Mucosa of descending colon (tissue), 3 donors: ENCODE measurements at regions not wholly inside any gene's neighbourhood (a gene's known extent, or its start where the extent isn't known, plus 50 kb on each side); places are given as distances from the start of the nearest gene placed in this dataset.

ENCODE experiments used
- ATAC-seq: fragments of 200-7000 bp; cut with Tn5 transposase; one replicate; pipeline ENCODE4 v1.9.1; 2020; ENCODE audit warnings: mild to moderate bottlenecking, moderate library complexity
- DNase-seq, 3 donors: peaks; one replicate each; pipeline ENCODE4 v3.0.0-alpha.2; 2020
- H3K36me3 ChIP-seq: fragments of 200-600 bp; one replicate; pipeline ENCODE4 v1.8.0; 2021; ENCODE audit warnings: low read depth, mild to moderate bottlenecking
- H3K4me1 ChIP-seq: fragments of 200-600 bp; one replicate; pipeline ENCODE4 v1.8.0; 2021; ENCODE audit warnings: low read depth, mild to moderate bottlenecking
- H3K4me3 ChIP-seq: fragments of 200-600 bp; one replicate; pipeline ENCODE4 v1.8.0; 2021; ENCODE audit warnings: mild to moderate bottlenecking
- H3K9me3 ChIP-seq: fragments of 200-600 bp; one replicate; pipeline ENCODE4 v1.8.0; 2021; ENCODE audit warnings: mild to moderate bottlenecking
- intact Hi-C, 2 donors: fragments of 100-400 bp; cut with DNase I in 1 of 2; cut with micrococcal nuclease in 1 of 2; formaldehyde crosslinking; loops; one replicate each; pipeline versions ENCODE4 v1.11.0 to v1.11.1; 2022; cut with DNase I, micrococcal nuclease
- TF ChIP-seq, protein P1 (sequence below): fragments of 200-600 bp; IDR thresholded peaks from one replicate; pipeline ENCODE4 v1.8.0; 2022; ENCODE audit warnings: antibody characterized with exemption, mild to moderate bottlenecking
- donor health status: DM: no; HTN: no; CAD: no; lungs with moderate emphysema.
- donor health status: DM: no; HTN: no; CAD: no.
- donor health status: DM: no; HTN: yes; CAD: no.

- no peaks in the 10 kb centered on the region for H3K36me3 ChIP-seq
- H3K4me1 ChIP-seq, result no peaks in the 10 kb centered on the region
- H3K4me3 ChIP-seq, result no peak overlapping the region
- ATAC-seq, result peak; percentile 51
- DNase-seq, result peak in 2 of 3 donors; percentile 44 to 62
- peaks cover 6% of the 10 kb centered on the region for H3K9me3 ChIP-seq
- TF ChIP-seq, protein P1, sequence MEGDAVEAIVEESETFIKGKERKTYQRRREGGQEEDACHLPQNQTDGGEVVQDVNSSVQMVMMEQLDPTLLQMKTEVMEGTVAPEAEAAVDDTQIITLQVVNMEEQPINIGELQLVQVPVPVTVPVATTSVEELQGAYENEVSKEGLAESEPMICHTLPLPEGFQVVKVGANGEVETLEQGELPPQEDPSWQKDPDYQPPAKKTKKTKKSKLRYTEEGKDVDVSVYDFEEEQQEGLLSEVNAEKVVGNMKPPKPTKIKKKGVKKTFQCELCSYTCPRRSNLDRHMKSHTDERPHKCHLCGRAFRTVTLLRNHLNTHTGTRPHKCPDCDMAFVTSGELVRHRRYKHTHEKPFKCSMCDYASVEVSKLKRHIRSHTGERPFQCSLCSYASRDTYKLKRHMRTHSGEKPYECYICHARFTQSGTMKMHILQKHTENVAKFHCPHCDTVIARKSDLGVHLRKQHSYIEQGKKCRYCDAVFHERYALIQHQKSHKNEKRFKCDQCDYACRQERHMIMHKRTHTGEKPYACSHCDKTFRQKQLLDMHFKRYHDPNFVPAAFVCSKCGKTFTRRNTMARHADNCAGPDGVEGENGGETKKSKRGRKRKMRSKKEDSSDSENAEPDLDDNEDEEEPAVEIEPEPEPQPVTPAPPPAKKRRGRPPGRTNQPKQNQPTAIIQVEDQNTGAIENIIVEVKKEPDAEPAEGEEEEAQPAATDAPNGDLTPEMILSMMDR, result no peak
- intact Hi-C loops, result no loop called here
Measured at GRCh38 chr21:43299441-43300277, 127.3 kb downstream of the SIK1 start.

DNA sequence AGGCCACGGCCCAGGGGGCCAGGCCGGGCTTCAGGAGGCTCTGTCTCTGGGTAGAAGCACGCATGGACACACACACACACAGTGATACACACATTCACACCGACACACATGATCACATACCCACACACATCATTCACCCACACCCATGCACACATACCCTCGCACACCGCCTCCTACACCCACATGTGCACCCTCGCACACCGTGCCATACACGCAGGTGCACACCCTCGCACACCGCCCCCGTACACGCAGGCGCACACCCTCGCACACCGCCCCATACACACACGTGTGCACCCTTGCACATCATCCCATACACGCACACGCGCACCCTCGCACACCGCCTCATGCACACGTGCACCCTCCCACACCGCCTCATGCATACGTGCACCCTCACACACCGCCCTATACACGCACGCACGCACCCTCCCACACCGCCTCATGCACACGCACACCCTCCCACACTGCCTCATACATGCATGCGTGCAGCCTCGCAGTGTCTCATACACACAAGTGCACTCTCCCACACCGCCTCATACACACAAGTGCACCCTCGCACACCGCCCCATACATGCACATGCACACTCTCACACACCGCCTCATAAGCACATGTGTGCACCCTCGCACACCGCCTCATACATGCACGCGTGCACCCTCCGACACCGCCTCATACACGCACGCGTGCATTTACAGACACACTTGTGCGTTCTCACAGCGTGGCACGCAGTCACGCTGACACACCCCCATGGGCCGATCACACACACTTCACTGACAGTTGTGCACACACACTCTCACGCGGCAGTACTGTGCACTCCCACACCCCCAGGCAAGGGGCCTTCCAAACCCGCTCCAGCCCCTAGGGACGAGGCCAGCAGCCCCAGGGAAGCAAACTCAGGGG, 128.1 kb downstream of the SIK1 start:
- intact Hi-C loops, result no loop called here
- ATAC-seq (no peak), DNase-seq (peak in 1 of 3 donors; percentile 33)
- Histone ChIP-seq H3K4me3 (no peak overlapping the region), H3K9me3 (peaks cover 6% of the 10 kb centered on the region), H3K4me1 (no peaks in the 10 kb centered on the region), H3K36me3 (no peaks in the 10 kb centered on the region)
- TF ChIP-seq, protein P1, result no peak

DNA sequence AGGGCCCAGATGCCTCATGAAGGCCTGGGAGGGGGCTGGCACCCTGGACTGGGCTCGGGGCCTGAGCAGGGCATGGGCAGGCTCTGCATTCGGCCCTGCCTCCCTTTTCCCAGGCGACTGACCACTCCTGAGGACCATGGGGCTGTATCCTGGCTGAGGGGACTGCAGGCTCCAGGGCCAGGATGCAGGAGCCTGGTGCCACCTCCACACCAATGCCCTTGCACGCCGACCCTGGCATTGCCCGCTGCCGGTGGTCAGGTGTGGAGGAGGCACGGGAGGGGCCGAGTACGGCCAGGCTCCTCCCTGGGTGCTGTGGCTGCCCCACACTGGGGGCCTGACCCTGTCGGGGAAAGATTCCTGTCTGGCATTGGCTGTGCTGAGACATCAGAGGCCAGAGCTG, 128.9 kb downstream of the SIK1 start:
- TF ChIP-seq, protein P1, result no peak
- no peaks in the 10 kb centered on the region for H3K36me3 ChIP-seq
- H3K4me1 ChIP-seq, result no peaks in the 10 kb centered on the region
- H3K4me3 ChIP-seq, result no peak overlapping the region
- DNase-seq (peak in 1 of 3 donors; percentile 22), ATAC-seq (no peak)
- H3K9me3 ChIP-seq, result peaks cover 6% of the 10 kb centered on the region
- intact Hi-C loops, result no loop called here

GRCh38 chr21:43297391-43297981, 128.7 kb downstream of the CRYAA start:
- peaks cover 6% of the 10 kb centered on the region for H3K9me3 ChIP-seq
- ATAC-seq, result no peak
- TF ChIP-seq, protein P1, result no peak
- DNase-seq, result peak in 1 of 3 donors; percentile 38
- no peaks in the 10 kb centered on the region for H3K36me3 ChIP-seq
- H3K4me1 ChIP-seq, result no peaks in the 10 kb centered on the region
- intact Hi-C loops, result no loop called here
- no peak overlapping the region for H3K4me3 ChIP-seq

- DNase-seq (peak in 1 of 3 donors; percentile 23), ATAC-seq (no peak)
- H3K9me3 ChIP-seq, result peaks cover 6% of the 10 kb centered on the region
- TF ChIP-seq, protein P1, result no peak
- no peak overlapping the region for H3K4me3 ChIP-seq
- intact Hi-C loops, result no loop called here
- H3K4me1 ChIP-seq, result no peaks in the 10 kb centered on the region
- H3K36me3 ChIP-seq, result no peaks in the 10 kb centered on the region
Measured at GRCh38 chr21:43295066-43295958, 126.5 kb downstream of the CRYAA start.
